PC-3 (cell line): ENCODE measurements at regions not wholly inside any gene's neighbourhood (a gene's known extent, or its start where the extent isn't known, plus 50 kb on each side); places are given as distances from the start of the nearest gene placed in this dataset.
"Not testable (repeated sequence)": the region's sequence is repeated elsewhere in the genome, so short reads cannot be mapped to it uniquely, and the experiment has no call there.

Experiments used
- ATAC-seq: fragments of 200-7000 bp; cut with Tn5 transposase; 2 replicates; pipeline ENCODE4 v1.9.1; 2020; ENCODE audit warnings: mild to moderate bottlenecking, moderate library complexity
- BruUV-seq: library from RNA; stranded (reverse); fragments of 400-500 nt; replicated peaks from 2 replicates; lab custom pipeline; 2021; lab: Mats Ljungman, UMichigan
- CTCF ChIA-PET: fragments of 300-600 bp; sonication (Branson Sonifier 250); formaldehyde crosslinking; loops from one replicate; lab custom pipeline; 2022; ENCODE audit warnings: antibody characterized with exemption; lab: Charles Lee
- POLR2A ChIA-PET: fragments of 300-600 bp; sonication (Branson Sonifier 250); formaldehyde crosslinking; loops from one replicate; lab custom pipeline; 2022; ENCODE audit warnings: antibody characterized with exemption; ENCODE audit not compliant: unreplicated experiment; lab: Charles Lee
- DNase-seq: peaks from one replicate; pipeline ENCODE4 v3.0.0-alpha.2; 2015
- H2AFZ ChIP-seq: fragments of 300-600 bp; sonication (generic); 2 replicates; pipeline ENCODE4 v1.6.0; 2016; ENCODE audit warnings: antibody characterized with exemption, low read length
- H3F3A ChIP-seq: fragments of 300-600 bp; sonication (generic); one replicate; pipeline ENCODE4 v1.6.0; 2017; ENCODE audit warnings: antibody characterized with exemption, low read length, control low read depth, mild to moderate bottlenecking; ENCODE audit not compliant: unreplicated experiment
- H3K27ac ChIP-seq: fragments of 300-600 bp; sonication (generic); 2 replicates; pipeline ENCODE4 v1.5.1; 2016; ENCODE audit warnings: mild to moderate bottlenecking, low read length
- H3K27me3 ChIP-seq: fragments of 300-600 bp; sonication (generic); 2 replicates; pipeline ENCODE4 v1.6.1; 2016; ENCODE audit warnings: low read length, mixed read lengths
- H3K36me3 ChIP-seq: fragments of 300-600 bp; sonication (generic); 2 replicates; pipeline ENCODE4 v1.6.1; 2016; ENCODE audit warnings: low read depth, mixed run types, low read length, mixed read lengths
- H3K4me1 ChIP-seq: fragments of 300-600 bp; sonication (generic); 2 replicates; pipeline ENCODE4 v1.5.1; 2016; ENCODE audit warnings: low read length; ENCODE audit not compliant: insufficient read depth
- H3K4me2 ChIP-seq: fragments of 300-600 bp; sonication (generic); 2 replicates; pipeline ENCODE4 v1.6.0; 2016; ENCODE audit warnings: low read length
- H3K4me3 ChIP-seq: fragments of 300-600 bp; sonication (generic); 2 replicates; pipeline ENCODE4 v1.5.1; 2016; ENCODE audit warnings: mild to moderate bottlenecking, low read length, mixed read lengths
- H3K79me2 ChIP-seq: fragments of 300-600 bp; sonication (generic); 2 replicates; pipeline ENCODE4 v1.6.1; 2017; ENCODE audit warnings: low read length, mixed read lengths
- H3K9ac ChIP-seq: fragments of 300-600 bp; sonication (generic); 2 replicates; pipeline ENCODE4 v1.6.0; 2016; ENCODE audit warnings: mild to moderate bottlenecking, low read length
- H3K9me2 ChIP-seq: fragments of 300-600 bp; sonication (generic); replicated peaks from 2 replicates; pipeline ENCODE4 v1.6.1; 2016; ENCODE audit warnings: mixed run types, low read length, mixed read lengths
- H3K9me3 ChIP-seq: fragments of 300-600 bp; sonication (generic); 2 replicates; pipeline ENCODE4 v1.6.1; 2016; ENCODE audit warnings: low read length, mixed read lengths
- H4K20me1 ChIP-seq: fragments of 300-600 bp; sonication (generic); 2 replicates; pipeline ENCODE4 v1.6.1; 2016; ENCODE audit warnings: low read length, mixed read lengths
- EZH2 ChIP-seq: fragments of 300-600 bp; sonication (generic); IDR thresholded peaks from one replicate; pipeline ENCODE4 v1.6.1; 2017; ENCODE audit warnings: antibody characterized with exemption, mild to moderate bottlenecking, low read length; ENCODE audit not compliant: unreplicated experiment
- EZH2phosphoT487 ChIP-seq: fragments of 300-600 bp; sonication (generic); IDR thresholded peaks from 2 replicates; pipeline ENCODE4 v1.6.1; 2018; ENCODE audit warnings: mild to moderate bottlenecking, antibody characterized with exemption, low read length, borderline replicate concordance
- intact Hi-C: fragments of 100-400 bp; cut with micrococcal nuclease; formaldehyde crosslinking; loops from 2 replicates; pipeline ENCODE4 v1.9.0; 2023
- TF ChIP-seq, protein P1 (sequence below): fragments of 300-600 bp; sonication (generic); conservative IDR thresholded peaks from 2 replicates; pipeline ENCODE4 v1.5.1; 2017; ENCODE audit warnings: antibody characterized with exemption, low read depth, mild to moderate bottlenecking, low read length

DNA sequence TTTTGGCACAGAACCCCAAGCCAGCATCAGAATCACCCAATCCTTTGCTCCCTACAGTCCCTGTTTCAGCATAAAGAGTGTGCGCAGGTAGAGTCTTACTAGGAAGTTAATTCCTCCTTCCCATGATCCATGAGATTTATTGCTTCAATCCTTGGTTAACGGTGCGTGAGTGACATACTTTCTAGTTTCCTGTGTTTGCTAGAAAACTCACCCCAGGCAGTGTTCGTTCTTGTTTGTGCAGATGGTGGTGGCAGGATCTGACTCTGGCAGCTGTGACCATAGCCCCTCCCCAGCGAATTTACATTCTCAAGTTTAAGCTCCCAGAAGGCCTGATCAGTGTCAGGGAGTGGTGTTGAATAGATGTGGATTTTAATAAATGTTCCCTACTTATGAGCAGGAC, 106.7 kb upstream of the CCT8L2 start:
- Histone ChIP-seq H3K79me2 (no peaks in the 10 kb centered on the region), H3K9me2 (no peaks in the 10 kb centered on the region), H3K36me3 (no peaks in the 10 kb centered on the region), H3K4me2 (no peak overlapping the region), H3K9me3 (no peaks in the 10 kb centered on the region), H2AFZ (no peak overlapping the region), H3F3A (no peaks in the 10 kb centered on the region), H3K4me1 (no peaks in the 10 kb centered on the region), H3K27ac (no peak overlapping the region), H4K20me1 (no peaks in the 10 kb centered on the region), H3K27me3 (no peaks in the 10 kb centered on the region), H3K4me3 (no peak overlapping the region), H3K9ac (no peak overlapping the region)
- TF ChIP-seq, protein P1, sequence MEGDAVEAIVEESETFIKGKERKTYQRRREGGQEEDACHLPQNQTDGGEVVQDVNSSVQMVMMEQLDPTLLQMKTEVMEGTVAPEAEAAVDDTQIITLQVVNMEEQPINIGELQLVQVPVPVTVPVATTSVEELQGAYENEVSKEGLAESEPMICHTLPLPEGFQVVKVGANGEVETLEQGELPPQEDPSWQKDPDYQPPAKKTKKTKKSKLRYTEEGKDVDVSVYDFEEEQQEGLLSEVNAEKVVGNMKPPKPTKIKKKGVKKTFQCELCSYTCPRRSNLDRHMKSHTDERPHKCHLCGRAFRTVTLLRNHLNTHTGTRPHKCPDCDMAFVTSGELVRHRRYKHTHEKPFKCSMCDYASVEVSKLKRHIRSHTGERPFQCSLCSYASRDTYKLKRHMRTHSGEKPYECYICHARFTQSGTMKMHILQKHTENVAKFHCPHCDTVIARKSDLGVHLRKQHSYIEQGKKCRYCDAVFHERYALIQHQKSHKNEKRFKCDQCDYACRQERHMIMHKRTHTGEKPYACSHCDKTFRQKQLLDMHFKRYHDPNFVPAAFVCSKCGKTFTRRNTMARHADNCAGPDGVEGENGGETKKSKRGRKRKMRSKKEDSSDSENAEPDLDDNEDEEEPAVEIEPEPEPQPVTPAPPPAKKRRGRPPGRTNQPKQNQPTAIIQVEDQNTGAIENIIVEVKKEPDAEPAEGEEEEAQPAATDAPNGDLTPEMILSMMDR: no peak
- TF ChIP-seq EZH2phosphoT487 (no peak), EZH2 (no peak)
- ATAC-seq (no peak), DNase-seq (no peak)
- BruUV-seq: no TSS peak
- CTCF ChIA-PET: no interaction called here
- intact Hi-C loops: no loop called here
- POLR2A ChIA-PET: no interaction called here

DNA sequence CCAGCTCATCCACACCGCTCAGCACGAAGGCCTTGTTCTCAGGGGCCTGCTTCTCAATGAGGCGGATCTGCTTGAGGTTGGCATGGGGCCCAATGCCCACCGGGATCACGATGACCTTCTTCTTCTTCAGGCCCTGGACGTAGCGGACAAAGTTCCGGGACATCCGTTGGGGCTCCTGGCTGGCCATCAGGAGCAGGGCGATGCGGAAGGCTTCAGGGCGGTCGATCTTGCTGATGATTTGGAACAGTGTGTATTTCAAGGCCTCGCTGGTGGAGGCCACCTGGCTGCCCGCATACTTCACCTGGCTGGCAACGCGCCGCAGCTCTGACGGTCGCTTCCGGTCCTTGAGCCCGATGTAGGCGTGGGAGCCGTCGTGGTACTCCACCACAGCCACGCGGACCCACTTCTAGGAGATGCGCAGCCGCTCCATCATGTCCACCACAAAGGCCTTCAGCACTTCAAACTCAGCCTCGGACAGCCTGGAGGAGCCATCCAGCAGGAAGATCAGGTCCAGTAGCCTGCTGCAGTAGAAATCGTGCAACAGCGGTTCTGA, 105.0 kb upstream of the CCT8L2 start:
- H3K9me2 ChIP-seq, POLR2A ChIA-PET, H3K4me2 ChIP-seq, CTCF ChIA-PET, H3K9me3 ChIP-seq, H3K79me2 ChIP-seq, BruUV-seq, H4K20me1 ChIP-seq, H3K9ac ChIP-seq, H3K4me1 ChIP-seq, DNase-seq, H2AFZ ChIP-seq, H3K27me3 ChIP-seq, H3K27ac ChIP-seq, intact Hi-C loops, H3K36me3 ChIP-seq, H3K4me3 ChIP-seq, ATAC-seq, H3F3A ChIP-seq: not testable (repeated sequence)

DNA sequence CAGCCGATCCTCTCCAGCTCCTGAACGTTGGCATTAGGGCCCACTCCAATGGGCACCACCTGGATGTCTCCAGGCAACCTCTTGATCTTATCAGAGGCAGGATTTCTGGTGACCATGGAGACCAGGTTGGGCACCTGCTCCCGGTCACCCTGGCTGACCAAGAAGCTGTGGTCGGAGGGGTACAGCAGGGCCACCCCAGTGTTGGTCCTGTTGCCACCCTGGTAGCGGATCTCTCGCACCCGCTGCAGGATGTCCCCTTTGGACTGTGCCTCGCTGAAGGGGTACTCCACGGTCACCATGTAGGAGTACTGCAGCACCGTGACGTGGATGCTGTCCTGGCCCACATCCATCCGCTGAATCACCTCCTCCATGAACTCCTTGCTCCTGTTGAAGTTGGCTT, 104.3 kb upstream of the CCT8L2 start:
- H3K9ac ChIP-seq, H2AFZ ChIP-seq, H3K27me3 ChIP-seq, DNase-seq, intact Hi-C loops, ATAC-seq, H3K4me3 ChIP-seq, H3K9me3 ChIP-seq, H3F3A ChIP-seq, H3K27ac ChIP-seq, POLR2A ChIA-PET, BruUV-seq, H3K36me3 ChIP-seq, H3K4me2 ChIP-seq, H4K20me1 ChIP-seq, H3K9me2 ChIP-seq, CTCF ChIA-PET, H3K79me2 ChIP-seq, H3K4me1 ChIP-seq: not testable (repeated sequence)

GRCh38 chr22:16695261-16695660, 102.7 kb upstream of the CCT8L2 start:
- ATAC-seq (no peak), DNase-seq (no peak)
- ChIA-PET POLR2A (no interaction called here), CTCF (no interaction called here)
- H2AFZ ChIP-seq: no peak overlapping the region
- no peaks in the 10 kb centered on the region for H3K36me3 ChIP-seq
- TF ChIP-seq EZH2: no peak
- TF ChIP-seq, protein P1: no peak
- no peak for TF ChIP-seq EZH2phosphoT487
- no peak overlapping the region for H3K4me3 ChIP-seq
- no peaks in the 10 kb centered on the region for H3K4me1 ChIP-seq
- H3K9me2 ChIP-seq: no peaks in the 10 kb centered on the region
- no peaks in the 10 kb centered on the region for H3K9me3 ChIP-seq
- no TSS peak for BruUV-seq
- intact Hi-C loops: no loop called here
- no peaks in the 10 kb centered on the region for H3F3A ChIP-seq
- H3K9ac ChIP-seq: no peak overlapping the region
- H3K79me2 ChIP-seq: no peaks in the 10 kb centered on the region
- no peak overlapping the region for H3K4me2 ChIP-seq
- no peaks in the 10 kb centered on the region for H4K20me1 ChIP-seq
- no peaks in the 10 kb centered on the region for H3K27me3 ChIP-seq
- H3K27ac ChIP-seq: no peak overlapping the region

GRCh38 chr22:16693747-16694146, 101.1 kb upstream of the CCT8L2 start:
- H3K27ac ChIP-seq, H2AFZ ChIP-seq, H3K4me3 ChIP-seq, H3K4me1 ChIP-seq, H3F3A ChIP-seq, CTCF ChIA-PET, POLR2A ChIA-PET, H3K9me3 ChIP-seq, ATAC-seq, H3K4me2 ChIP-seq, H3K27me3 ChIP-seq, H4K20me1 ChIP-seq, H3K79me2 ChIP-seq, H3K9ac ChIP-seq, BruUV-seq, H3K9me2 ChIP-seq, intact Hi-C loops, H3K36me3 ChIP-seq, DNase-seq: not testable (repeated sequence)
